GM19324 (cell line): ENCODE measurements at regions not wholly inside any gene's neighbourhood (a gene's known extent, or its start where the extent isn't known, plus 50 kb on each side); places are given as distances from the start of the nearest gene placed in this dataset.
"Not testable (repeated sequence)": the region's sequence is repeated elsewhere in the genome, so short reads cannot be mapped to it uniquely, and the experiment has no call there.

Experiments
- ATAC-seq: cut with Tn5 transposase; IDR thresholded peaks from one replicate; pipeline ENCODE4 v1.9.1; 2021; ENCODE audit warnings: mild to moderate bottlenecking, moderate library complexity; ENCODE audit not compliant: unreplicated experiment, low FRiP score

DNA sequence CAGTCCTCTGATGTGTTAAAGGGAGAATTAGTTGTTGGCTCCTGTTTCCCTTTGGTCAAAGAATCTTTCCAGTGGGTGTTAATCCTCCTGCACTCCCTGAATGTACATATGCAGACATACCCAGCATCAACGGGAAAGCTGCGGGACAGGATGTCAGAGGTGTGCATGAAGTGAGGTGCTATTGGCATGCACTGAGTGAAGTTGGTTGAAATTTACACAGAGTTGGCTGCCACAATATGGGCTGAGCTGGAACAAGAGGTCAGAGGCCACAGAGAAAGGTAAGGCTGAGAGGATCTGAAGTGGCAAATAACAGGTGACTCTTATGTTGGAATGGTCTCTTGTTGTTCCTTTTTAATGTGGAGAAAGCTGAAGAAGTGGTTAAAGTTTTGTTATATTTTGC is 82.7 kb upstream of the AKIRIN2 start:
- no peak for ATAC-seq

DNA sequence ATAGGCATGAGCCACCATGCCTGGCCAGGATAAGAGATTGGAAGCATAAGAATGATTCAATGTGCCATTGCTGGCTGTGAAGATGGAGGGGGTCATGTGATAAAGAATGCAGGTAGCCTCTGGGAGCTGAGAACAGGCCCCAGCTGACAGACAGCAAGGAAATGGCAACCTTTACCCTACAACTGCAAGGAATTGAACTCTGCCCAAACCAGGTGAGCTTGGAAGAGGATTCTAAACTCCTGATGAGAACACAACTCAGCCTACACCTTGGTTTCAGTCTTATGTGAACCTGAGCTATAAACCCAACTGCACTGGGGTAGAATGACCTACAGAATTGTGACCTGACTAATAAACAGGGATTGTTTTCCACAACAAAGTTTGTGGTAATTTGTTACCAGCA is 82.0 kb upstream of the AKIRIN2 start:
- no peak for ATAC-seq

DNA sequence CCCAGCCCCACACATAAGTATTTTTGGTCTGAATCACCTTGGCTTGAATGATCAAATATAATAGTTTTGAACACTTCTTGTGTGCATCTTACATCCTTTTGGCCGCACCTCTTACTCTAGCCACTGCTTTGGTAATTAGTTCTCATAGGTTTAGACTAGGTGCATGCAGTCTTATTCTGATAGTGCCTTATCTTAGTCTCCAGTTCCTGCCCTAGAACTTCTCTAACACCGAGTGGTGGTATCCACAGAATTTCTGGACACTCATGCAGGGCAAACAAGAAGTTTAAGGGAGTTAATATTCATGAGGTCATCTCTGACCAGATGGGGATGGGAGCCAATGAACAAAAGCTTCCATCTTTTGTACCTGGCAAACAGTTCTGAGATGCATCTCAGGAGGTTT is 77.5 kb upstream of the AKIRIN2 start:
- no peak for ATAC-seq

DNA sequence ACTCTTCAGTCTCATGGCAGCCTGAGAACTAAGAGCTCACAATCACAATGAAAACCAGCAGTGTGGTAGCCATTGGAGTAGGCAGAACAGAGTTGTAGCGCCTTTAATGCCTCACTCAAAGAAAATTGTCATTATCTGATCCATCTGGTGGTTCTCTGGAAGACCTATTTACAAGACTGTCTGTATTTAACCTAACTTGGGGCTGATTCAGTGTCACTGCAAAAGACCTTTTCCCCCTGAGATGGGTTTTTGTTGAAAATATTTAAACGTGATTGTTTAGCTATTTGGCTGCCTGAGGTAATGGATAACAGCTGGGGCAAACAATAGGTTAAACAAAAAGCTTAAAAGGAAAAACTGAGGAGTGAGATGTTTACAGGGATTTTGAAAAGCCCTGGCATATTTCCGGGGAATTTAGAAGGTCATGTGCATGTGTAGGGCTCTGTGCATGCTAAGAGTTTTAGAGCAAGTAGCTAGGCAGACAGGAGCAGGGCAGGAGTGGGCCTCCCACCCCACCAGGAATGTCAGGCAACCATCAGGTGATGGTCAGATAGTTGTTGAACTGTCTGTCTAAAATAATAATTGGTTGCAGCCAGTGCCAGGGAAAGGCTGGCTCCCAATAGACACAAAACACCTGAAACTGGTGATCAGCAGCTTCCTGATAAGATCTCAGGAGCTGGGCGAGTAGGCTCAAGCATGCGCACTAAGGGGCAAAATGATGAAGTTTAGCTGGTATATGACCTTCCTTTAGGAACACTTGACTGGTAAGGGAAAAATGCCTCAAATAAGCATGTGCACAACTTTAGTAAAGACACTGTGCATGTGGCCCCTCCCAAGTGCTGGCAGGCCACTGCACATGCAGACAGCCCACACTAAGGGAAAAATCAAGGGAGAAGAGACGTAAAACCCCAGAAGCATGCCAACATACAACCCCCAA is 70.8 kb upstream of the AKIRIN2 start:
- no peak for ATAC-seq

DNA sequence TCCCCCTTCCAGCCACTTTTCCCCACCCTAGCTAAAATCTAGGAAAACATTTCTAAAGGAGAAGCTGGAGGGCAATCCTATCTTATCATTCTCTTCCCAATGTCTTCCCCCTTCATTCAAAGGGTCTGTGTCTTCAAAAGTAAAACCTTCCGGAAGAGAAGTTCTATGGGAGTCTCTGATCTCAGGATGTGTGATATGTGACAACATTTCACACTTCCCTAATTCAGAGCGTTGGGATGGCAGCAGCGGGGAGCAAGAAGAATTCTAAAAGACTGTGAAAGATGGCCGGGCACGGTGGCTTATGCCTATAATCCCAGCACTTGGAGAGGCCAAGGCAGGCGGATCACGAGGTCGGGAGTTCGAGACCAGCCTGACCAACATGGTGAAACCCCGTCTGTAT is 65.4 kb upstream of the AKIRIN2 start:
- ATAC-seq = no peak

DNA sequence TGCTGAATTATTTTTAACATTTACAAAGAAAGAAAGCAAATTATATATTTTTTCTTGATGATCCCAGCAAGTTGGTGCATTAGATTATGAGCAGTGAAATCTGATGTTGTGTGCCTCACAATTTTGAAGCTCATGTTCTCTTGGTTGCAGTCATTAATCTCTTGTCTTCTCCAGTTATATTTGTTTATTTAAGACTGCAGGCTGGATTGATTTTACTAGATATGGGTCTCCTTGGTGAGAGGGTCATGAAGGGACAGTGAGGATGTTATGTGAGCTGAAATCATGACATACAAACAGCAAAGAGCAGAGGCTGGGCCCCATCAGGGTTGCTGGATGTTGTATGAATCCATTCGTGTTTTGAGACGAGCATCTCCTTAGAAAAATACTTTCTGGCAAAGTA is 64.2 kb upstream of the AKIRIN2 start:
- ATAC-seq = no peak

DNA sequence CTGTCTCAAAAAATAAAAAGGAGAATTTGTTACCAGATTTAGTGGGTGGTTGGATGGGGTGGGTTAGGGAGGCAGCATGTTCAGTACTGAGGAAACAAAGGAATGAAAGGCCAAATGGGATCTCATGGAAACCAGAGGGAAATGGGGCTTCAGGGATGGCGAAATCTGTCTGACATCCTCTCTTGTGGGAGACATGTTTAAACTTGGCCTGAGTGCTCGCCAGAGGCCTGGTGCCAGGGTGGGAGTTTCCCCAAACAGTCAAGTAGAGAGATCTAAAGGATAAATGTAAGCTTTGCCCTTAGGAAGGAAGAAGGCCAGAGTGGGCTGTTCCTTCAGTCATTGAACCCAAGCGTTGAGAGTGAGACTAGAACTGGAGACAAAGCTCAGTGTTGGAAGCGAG is 61.9 kb upstream of the AKIRIN2 start:
- ATAC-seq = no peak

DNA sequence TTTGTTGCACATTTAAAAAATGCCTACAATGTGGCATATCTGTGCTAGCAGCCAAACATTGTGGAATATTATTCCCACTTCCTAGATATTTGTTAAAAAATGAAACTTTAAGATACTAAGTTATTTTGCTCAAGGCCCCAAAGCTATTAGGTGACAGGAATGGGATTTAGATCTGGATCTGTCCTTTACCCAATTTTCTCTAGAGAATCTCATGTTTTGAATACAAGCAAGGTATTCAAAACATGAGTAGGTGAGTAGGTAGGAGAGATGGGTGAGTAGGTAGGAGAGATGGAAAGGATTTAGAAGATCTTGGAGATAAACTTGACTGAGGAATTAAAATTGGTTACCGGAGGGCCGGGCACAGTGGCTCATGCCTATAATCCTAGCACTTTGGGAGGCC is 61.2 kb upstream of the AKIRIN2 start:
- no peak for ATAC-seq

DNA sequence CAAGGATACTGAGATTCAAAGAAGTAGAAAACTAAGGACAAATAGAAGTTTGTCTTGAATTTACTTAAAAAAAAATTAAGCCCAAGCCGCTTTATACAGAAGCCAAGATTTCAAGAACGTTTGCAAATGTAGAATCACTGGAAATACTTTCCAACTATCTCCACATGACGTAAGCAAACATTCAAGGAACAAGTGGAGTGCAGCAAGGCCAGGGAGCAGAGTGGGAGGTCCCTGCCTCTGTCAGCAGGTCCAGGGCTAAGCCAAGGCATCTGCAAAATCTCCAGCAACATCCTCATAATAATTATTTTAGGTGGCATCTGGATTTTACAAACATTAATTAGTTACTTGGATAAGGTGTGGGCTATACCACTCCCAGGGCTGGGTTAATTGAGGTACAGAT is 60.1 kb upstream of the AKIRIN2 start:
- no peak for ATAC-seq

DNA sequence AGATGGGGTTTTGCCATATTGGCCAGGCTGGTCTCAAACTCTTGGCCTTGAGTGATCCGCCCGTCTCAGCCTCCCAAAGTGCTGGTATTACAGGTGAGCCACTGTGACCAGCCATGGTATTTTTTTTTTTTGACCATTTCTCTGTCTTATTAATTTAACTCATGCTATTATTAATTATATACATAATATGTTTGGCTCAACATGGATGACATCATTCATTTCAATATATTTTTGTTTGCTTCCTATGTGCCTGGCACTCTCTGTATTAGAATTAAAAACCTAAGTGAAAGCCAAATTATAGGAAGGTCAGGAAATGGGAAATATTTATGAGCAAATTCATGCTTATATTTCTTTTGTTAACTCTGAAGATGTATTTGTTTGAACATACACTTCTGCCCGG is 55.8 kb upstream of the AKIRIN2 start:
- ATAC-seq = no peak

DNA sequence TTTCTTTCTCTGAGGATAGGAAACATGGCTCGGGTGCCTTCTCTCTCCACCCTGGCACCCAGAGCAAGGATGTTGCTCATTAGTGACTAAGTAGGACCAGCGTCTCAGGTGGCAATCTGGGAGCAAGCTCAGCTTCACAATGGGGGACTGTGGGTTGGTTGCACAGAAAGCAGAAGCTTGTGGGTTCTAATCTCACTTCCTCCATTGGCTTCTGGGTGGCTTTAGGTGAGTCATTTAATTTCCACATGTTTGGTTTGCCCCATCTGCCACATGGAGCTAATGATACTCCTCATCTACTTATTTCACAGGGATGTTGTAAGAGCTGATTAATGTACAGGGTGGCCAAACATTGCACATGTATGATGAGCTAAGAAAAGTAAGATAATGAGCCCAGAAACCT is 54.8 kb upstream of the AKIRIN2 start:
- peak; percentile 88 for ATAC-seq

DNA sequence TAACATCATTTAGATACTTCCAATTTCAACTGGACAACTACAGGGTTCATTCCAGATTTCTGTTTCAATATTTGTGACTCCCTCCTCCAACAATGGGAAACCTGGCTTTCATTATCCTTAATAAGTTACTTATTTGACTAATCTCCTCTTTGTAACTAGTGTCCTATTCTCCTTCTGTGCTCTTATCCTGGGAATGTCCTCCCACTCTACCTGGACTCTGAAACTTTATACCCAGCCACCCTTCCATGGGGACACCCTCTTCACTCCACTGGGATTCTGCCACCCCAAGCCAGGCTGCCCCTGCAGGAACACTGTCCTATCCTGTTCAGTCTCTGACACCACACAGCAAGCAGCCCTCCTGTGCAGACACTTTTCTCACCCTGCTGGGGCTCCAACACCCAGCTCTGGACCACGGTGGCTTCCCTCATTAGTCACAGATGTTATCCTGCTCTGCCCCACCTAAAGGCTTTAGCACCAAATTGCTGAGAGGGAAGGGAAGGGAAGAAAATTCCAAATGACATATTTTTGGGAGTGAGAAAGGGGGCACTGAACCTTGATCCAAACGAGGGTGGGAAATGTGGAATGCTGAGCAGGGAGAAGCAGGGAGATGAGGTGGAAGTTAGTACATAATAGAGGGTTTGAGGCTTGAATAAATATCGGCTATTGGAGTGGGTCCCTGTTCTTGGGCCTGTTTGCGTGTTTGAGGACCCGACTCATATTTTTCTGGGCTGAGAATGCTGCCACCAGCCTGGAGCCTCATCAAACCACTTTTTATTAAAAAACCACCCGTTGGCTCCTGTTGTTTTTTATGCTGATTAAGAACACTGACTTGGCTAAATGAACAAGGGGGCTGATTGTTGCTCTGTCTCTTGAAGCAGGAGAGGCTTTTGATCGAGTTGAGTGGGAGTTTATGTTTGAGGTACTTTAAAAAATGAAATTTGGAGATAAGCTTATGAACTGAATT is 54.0 kb upstream of the AKIRIN2 start:
- ATAC-seq = no peak

DNA sequence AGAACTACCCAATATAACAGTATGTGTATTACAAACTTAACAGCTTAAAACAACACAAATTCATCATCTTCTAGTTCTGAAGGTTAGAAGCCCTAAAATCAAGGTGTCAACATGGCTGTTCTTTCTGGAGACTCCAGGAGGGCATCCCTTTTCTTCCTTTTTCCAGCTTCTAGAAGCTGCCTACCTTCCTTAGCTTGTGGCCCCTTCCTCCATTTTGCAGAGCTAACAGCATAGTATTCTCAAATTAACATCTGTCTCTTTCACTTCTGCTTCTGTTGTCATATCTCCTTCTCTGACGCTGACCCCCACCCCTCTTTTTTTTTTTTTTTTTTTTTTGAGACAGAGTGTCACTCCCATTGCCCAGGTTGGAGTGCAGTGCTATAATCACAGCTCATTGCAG is 52.8 kb upstream of the AKIRIN2 start:
- ATAC-seq = no peak

DNA sequence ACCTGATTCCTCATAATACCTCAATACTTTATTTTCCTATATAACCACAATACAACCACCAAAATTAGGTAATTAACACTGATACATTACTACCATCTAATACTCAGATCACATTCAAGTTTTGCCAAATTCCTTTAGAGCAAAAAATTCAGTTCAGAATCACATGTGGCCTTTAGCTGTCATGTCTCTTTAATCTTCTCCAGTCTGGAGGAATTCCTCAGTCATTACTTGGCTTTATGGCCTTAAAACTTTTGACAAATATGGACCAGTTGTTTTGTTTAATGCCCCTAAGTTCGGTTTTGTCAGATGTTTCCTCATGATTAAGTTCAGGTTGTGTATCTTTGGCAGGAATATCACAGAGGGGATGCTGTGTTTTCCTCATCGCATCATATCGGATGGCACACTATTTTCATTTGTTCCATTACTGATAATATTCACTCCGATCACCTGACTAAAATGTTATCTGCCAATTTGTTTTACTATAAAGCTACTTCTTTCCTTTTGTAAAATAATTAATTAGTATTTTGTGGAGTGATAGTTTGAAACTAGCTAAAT is 51.2 kb upstream of the AKIRIN2 start:
- no peak for ATAC-seq

DNA sequence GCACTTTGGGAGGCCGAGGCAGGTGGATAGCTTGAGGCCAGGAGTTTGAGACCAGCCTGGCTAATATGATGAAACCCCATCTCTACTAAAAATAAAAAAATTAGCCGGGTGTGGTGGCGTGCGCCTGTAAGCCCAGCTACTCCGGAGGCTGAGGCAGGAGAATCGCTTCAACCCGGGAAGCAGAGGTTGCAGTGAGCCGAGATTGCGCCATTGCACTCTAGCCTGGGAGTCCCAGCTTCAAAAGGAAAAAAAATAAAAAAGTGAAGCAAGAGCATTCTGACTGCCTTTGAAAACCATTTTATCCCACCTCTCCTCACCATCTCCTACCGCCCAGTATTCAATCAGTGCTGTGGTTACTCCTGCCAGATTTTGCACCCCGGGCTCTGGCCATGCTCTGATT is 50.5 kb upstream of the AKIRIN2 start:
- ATAC-seq = not testable (repeated sequence)
